NOMO-1 treated with dmso at 0.1 percent for 144 hours (cell line): ENCODE measurements at regions not wholly inside any gene's neighbourhood (a gene's known extent, or its start where the extent isn't known, plus 50 kb on each side); places are given as distances from the start of the nearest gene placed in this dataset.
"Not testable (repeated sequence)": the region's sequence is repeated elsewhere in the genome, so short reads cannot be mapped to it uniquely, and the experiment has no call there.

Experiments used
- DNase-seq: peaks from one replicate; lab custom pipeline; 2025; ENCODE audit not compliant: unreplicated experiment; lab: John Stamatoyannopoulos, UW

DNA sequence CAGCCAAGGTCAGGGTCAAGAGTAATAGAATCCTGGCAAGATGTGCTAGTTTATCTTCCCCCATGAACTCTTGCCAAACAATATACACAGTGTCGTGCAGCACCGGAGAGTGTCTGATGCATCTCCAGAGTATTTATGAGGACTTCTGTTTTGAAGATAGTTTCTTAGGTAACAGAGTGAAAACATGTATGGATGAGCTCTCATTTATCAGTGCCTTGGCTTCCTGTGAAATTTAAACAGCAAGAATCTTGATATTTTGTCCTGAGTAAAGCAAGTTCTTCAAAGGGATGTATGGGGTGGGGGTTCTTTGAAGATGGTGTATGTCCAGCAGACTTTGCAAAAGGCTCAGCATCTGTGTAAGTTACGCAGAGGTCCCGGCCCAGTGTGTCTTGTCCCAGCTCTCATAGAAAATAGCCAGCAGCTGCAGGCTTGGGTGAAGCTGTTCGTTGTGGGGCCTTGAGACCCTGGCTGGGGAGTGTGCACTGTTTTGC is 361.0 kb upstream of the NT5C1B start:
- DNase-seq = no peak

DNA sequence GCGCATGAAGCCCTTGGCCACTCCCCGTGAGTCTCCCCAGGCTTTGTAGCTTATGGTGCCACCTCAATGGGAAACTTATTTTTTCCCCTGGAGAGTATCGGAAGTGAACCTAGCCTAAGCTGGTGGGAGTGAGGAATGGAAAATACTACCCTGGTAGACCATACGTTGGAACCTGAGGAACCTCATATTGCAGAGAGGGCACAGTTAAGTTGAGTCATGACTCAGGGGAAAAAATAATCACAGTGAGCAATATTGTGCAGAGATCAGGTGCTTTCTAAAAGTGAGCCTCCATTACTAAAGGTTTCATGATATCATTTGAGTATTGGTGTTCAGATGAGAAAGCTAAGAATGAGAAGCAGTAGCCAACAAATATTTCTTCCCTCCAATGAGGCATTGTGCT is 360.5 kb upstream of the NT5C1B start:
- DNase-seq = no peak

DNA sequence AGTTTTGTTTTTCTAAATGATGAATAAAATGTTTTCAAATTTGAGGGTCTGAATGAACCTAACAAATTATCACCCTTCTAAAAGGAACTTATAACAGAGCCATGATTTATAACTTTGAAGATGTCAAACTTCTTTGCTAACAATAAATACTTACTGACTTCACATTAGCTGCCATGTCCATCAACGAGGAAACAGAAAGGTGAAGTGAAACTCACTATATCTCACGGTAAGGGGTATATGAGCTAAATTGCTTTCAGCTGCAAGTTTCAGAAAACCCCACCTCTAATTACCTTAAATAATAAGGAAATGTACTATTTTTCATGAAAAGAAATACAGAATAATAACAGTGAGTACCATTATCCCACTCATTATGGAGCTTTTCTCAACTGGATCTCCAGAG is 350.8 kb upstream of the NT5C1B start:
- DNase-seq = no peak

GRCh38 chr2:18939740-18940139 is 350.4 kb upstream of the NT5C1B start:
- not testable (repeated sequence) for DNase-seq

DNA sequence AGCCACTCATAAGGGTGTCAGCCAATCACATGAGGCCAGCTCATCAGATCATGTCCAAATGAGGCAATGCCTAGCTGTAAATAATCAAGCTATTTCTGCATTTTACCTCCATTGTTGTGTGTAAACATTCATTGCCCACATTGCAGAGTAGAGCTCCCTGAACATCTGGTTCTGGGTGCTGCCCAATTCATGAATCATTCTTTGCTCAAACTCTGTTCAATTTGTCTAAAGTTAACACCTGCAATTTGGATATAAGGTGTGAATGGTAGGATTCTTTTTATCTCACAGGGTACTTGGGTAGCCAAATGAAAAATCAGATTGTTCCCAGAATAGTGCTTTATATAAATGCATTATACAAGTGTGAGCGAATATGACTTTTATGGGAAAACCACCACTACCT is 345.5 kb upstream of the NT5C1B start:
- DNase-seq = no peak

DNA sequence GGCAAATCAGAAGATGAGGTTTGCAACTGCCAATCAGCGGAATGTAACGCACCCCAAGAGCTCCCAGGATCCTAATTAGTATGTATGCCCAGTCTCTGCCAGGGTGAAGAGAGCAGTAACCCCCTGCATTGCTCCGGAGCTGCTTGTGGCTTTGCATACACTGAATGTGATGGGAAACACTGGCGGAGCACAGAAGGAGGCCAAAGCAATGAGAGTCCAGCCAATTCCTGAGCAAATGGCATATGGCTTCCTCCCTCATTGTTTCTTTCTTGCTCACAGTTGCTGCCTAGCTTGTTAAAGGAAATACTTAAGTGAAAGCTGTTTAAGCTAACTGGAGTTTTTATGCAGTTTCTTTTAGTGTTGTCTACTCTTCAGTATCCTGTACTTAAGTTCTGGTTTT is 343.5 kb upstream of the NT5C1B start:
- no peak for DNase-seq

- DNase-seq = no peak
These were observed 341.6 kb upstream of the NT5C1B start for GRCh38 chr2:18930971-18931370.

DNA sequence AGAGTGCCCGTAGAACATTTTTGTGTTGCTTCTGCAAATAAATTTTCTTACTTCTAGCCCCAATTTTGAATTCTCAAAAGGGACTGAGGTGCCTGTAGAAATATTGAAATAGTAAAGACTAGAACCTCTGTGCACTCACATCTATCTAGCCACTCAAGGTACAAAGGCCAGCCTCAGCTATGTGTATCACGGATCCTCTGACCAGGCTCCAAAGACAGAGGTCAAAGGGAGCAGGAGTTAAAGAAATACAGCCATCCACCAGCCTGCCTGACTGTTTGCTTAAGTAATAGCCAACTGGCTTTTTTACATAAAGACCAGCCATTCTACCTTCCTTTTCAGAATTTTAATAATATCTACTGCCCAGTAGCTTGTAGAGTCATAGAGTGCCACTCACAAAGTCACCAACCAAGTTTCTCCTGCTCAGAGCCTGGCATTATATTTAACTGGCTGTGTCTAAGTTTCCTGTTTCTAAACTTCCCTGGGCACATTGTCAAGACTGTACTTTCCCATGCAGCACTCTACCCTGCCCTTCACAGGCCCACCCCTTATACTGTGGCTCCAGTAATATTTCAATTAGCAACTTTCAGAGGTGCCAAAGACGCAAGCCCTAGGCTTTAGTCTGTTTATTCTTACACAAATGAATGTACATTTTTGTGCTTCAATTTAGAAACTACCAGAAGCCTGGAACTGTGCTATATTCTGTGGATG is 338.3 kb upstream of the NT5C1B start:
- no peak for DNase-seq

GRCh38 chr2:18926631-18927524 is 337.5 kb upstream of the NT5C1B start:
- no peak for DNase-seq

- no peak for DNase-seq
These were observed 335.9 kb upstream of the NT5C1B start for GRCh38 chr2:18925296-18925695.

GRCh38 chr2:18924886-18925285 is 335.5 kb upstream of the NT5C1B start:
- no peak for DNase-seq

DNA sequence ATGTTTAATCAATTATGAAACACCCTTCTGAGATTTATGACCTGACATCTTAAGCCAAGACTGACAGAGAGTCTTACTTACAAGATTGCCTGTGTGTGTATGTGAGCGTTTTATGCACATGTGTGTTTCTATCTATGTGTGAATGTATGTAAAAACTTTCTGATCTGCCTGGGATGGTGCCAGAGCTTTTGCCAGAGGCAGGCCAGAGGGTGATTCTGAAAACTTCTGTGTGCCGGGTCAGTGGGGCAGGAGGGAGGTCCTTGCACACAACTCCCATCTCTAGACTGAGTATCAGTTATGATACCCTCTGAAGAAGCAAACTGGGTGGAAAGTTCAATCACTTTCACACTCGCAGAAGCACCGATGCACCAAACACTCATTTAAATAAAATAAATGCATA is 335.0 kb upstream of the NT5C1B start:
- DNase-seq = no peak

DNA sequence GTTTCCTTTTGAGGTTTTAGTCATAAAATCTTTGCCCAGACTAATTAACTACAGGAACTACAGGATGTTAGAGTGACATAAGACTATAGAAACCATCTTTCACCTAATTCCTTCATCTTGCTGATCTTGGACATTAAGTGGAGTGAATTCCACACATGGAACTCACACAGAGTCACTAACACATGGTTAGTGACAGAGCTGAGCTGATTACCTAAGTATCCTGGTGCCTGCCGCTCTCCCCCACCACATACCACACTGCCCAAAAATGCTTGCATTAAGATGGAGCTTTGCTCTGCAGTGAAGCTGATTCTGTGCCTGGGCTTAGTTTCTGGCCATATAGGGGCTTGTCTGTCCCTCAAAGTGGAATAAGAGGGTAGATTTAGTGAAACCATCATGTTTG is 332.9 kb upstream of the NT5C1B start:
- no peak for DNase-seq

- DNase-seq = no peak
These were observed 328.9 kb upstream of the NT5C1B start for GRCh38 chr2:18918280-18918679.

GRCh38 chr2:18915227-18915626 is 325.9 kb upstream of the NT5C1B start:
- DNase-seq = no peak

- no peak for DNase-seq
These were observed 324.1 kb upstream of the NT5C1B start for GRCh38 chr2:18913512-18913911.

DNA sequence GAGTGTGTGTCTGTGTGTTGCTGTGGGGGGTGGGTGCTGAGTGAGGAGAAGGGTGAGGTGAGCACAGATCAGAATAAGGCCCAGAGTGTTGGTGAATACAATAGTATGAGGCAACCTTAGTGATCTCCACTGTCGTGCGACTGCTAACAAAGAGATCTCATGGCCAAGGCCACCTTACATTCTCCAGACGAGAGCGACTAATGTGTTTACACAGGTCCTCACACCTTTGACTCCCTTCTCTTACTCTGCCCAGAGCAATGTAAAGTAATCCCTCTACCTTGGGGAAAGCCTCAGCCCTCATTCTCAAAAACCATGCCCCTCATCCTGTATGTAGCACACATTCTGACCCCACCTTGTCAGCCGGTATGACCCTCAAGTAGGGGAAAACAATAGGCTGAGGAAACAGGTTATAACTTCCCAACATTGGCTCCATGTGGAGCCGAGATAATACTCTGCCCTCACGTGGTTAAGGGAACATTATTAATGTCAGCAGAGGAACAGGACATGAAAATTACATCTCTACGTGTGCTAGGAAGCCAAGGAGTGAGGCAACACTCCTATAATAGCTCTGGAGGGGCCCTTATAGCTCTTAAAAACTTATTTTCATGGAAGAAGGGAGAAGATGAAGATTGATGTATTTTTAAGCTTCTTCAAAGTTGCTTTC is 323.0 kb upstream of the NT5C1B start:
- DNase-seq = no peak

DNA sequence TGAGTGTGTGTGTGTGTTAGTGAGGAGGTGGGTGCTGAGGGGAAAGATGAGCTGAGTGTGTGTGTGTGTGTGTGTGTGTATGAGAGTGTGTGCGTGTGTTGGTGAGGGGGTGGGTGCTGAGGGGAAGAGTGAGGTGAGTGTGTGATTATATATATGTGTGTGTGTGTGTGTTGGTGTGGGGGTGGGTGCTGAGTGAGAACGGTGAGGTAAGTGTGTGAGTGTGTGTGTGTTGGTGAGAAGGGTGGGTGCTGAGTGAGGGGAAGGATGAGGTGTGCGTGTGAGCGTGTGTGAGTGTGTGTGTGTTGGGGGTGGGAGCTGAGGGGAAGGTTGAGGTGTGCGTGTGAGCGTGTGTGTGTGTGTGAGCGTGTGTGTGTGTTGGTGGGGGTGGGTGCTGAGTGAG is 322.0 kb upstream of the NT5C1B start:
- no peak for DNase-seq

DNA sequence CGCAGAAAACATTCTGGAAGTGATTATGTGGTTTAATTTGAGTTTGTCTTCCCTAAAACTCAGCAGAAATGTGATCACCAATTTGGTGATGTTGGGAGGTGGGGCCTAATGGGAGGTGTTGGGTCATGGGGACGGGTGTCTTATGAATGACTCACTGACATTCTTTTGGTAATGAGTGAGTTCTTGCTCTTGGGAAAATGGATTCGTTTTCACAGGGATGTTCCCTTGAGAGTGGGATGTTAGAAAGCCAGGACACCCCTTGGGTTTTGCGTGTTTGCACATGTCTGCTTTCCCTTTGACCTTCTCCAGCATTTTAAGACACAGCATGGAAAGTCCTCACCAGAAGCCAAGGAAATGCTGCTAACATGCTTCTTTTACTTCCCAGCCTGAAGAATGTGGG is 321.5 kb upstream of the NT5C1B start:
- no peak for DNase-seq

- DNase-seq = no peak
These were observed 318.6 kb upstream of the NT5C1B start for GRCh38 chr2:18907937-18908336.

DNA sequence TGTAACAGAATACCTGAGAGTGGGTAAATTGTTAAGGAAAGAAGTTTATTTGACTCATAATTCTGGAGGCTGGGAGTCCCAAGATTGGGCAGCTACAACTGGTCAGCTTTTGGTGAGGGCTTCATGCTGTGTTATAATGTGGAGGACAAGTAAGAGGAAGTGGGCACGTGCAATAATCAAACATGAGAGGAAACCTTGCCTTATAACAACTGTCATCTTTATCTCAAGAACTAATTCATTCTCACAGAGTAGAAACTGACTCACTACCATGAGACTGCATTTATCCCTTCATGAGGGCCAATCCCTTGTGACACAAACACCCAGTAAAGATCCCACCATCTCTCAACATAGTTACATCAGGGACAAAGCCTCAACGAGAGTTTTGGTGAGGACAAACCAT is 318.1 kb upstream of the NT5C1B start:
- no peak for DNase-seq

DNA sequence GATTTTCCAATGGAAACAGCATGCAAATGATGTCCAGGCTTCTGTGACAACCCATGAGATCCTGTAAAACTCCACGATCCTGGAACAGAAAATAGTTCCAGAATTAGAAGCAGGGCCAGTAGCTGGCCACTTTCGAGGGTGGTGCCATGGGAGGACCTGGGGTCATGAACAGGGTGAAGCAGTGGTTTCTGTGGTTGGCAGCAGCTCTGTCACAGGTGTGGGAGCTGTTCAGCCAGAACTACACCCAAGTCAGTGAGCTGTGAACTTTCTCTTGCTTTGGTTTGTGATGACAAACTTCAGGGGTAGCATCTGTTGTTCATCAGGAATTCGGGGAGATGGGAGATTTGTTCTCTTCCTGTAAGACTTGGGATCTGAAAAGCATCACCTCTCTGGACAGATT is 314.4 kb upstream of the NT5C1B start:
- no peak for DNase-seq
